Nephron progenitor cell (in vitro differentiated cells): ENCODE measurements at regions not wholly inside any gene's neighbourhood (a gene's known extent, or its start where the extent isn't known, plus 50 kb on each side); places are given as distances from the start of the nearest gene placed in this dataset.

Experiments
- DNase-seq: peaks from one replicate; pipeline ENCODE4 v3.0.0; 2021
- H3K27ac Mint-ChIP-seq: 2 replicates; pipeline ENCODE4 v1.8.0; 2021; ENCODE audit warnings: mild to moderate bottlenecking, moderate library complexity, mixed read lengths
- H3K27me3 Mint-ChIP-seq: 2 replicates; pipeline ENCODE4 v1.8.0; 2021; ENCODE audit warnings: mild to moderate bottlenecking, low read depth, mixed read lengths; ENCODE audit not compliant: poor library complexity
- H3K36me3 Mint-ChIP-seq: 2 replicates; pipeline ENCODE4 v1.8.0; 2021; ENCODE audit warnings: low read depth, mixed read lengths
- H3K4me1 Mint-ChIP-seq: 2 replicates; pipeline ENCODE4 v1.8.0; 2021; ENCODE audit warnings: mixed read lengths
- H3K4me3 Mint-ChIP-seq: 2 replicates; pipeline ENCODE4 v1.8.0; 2021; ENCODE audit warnings: mild to moderate bottlenecking, moderate library complexity, mixed read lengths
- H3K9me3 Mint-ChIP-seq: 2 replicates; pipeline ENCODE4 v1.8.0; 2021; ENCODE audit warnings: mild to moderate bottlenecking, moderate library complexity, mixed read lengths
- CTCF ChIP-seq: fragments of 200-600 bp; sonication (generic); IDR thresholded peaks from 2 replicates; pipeline ENCODE4 v1.5.0; 2021; ENCODE audit warnings: antibody characterized with exemption

GRCh38 chr6:82568290-82568993 lies 204.8 kb downstream of the TPBG start:
- no peaks in the 10 kb centered on the region for H3K9me3 Mint-ChIP-seq
- H3K27ac Mint-ChIP-seq: no peak overlapping the region
- no peak for TF ChIP-seq CTCF
- H3K4me1 Mint-ChIP-seq: peaks cover 36% of the 10 kb centered on the region
- H3K4me3 Mint-ChIP-seq: no peak overlapping the region
- H3K27me3 Mint-ChIP-seq: no peaks in the 10 kb centered on the region
- no peak for DNase-seq
- H3K36me3 Mint-ChIP-seq: no peaks in the 10 kb centered on the region

GRCh38 chr6:82569022-82569421 lies 205.4 kb downstream of the TPBG start:
- Mint-ChIP-seq H3K36me3 (no peaks in the 10 kb centered on the region), H3K27me3 (no peaks in the 10 kb centered on the region), H3K27ac (no peak overlapping the region), H3K4me1 (peaks cover 36% of the 10 kb centered on the region), H3K9me3 (no peaks in the 10 kb centered on the region), H3K4me3 (no peak overlapping the region)
- no peak for DNase-seq
- TF ChIP-seq CTCF: no peak

- DNase-seq: peak; percentile 8
- Mint-ChIP-seq H3K4me3 (no peak overlapping the region), H3K27ac (peak overlapping the region; percentile 35), H3K36me3 (no peaks in the 10 kb centered on the region), H3K9me3 (no peaks in the 10 kb centered on the region), H3K27me3 (no peaks in the 10 kb centered on the region), H3K4me1 (peaks cover 36% of the 10 kb centered on the region)
- TF ChIP-seq CTCF: no peak
Measured at GRCh38 chr6:82570083-82570482, 206.5 kb downstream of the TPBG start.

GRCh38 chr6:82571455-82571854 lies 207.8 kb downstream of the TPBG start:
- no peak for TF ChIP-seq CTCF
- peaks cover 8% of the 10 kb centered on the region for H3K36me3 Mint-ChIP-seq

GRCh38 chr6:82573254-82573972 lies 209.8 kb downstream of the TPBG start:
- Mint-ChIP-seq H3K27me3 (no peaks in the 10 kb centered on the region), H3K4me1 (peaks cover 30% of the 10 kb centered on the region), H3K36me3 (peaks cover 8% of the 10 kb centered on the region), H3K9me3 (peaks cover 21% of the 10 kb centered on the region), H3K4me3 (no peak overlapping the region), H3K27ac (no peak overlapping the region)
- TF ChIP-seq CTCF: no peak
- no peak for DNase-seq

More at GRCh38 chr6:82571455-82571854, 207.8 kb downstream of the TPBG start:
- Mint-ChIP-seq H3K27ac (peak overlapping the region; percentile 79), H3K9me3 (peaks cover 12% of the 10 kb centered on the region), H3K4me1 (peaks cover 36% of the 10 kb centered on the region), H3K4me3 (no peak overlapping the region), H3K27me3 (no peaks in the 10 kb centered on the region)
- DNase-seq: no peak
